GM19372 (cell line): ENCODE measurements at regions not wholly inside any gene's neighbourhood (a gene's known extent, or its start where the extent isn't known, plus 50 kb on each side); places are given as distances from the start of the nearest gene placed in this dataset.

Experiments
- ATAC-seq: cut with Tn5 transposase; IDR thresholded peaks from one replicate; pipeline ENCODE4 v1.9.1; 2021; ENCODE audit warnings: mild to moderate bottlenecking, low read depth, moderate library complexity; ENCODE audit not compliant: unreplicated experiment

- no peak for ATAC-seq
Observed at GRCh38 chr22:48253573-48253972, 1491.1 kb downstream of the TBC1D22A start.

- ATAC-seq: no peak
Observed at GRCh38 chr22:48253136-48253535, 1490.7 kb downstream of the TBC1D22A start.

GRCh38 chr22:48251629-48252028 is 1489.2 kb downstream of the TBC1D22A start:
- ATAC-seq: no peak

DNA sequence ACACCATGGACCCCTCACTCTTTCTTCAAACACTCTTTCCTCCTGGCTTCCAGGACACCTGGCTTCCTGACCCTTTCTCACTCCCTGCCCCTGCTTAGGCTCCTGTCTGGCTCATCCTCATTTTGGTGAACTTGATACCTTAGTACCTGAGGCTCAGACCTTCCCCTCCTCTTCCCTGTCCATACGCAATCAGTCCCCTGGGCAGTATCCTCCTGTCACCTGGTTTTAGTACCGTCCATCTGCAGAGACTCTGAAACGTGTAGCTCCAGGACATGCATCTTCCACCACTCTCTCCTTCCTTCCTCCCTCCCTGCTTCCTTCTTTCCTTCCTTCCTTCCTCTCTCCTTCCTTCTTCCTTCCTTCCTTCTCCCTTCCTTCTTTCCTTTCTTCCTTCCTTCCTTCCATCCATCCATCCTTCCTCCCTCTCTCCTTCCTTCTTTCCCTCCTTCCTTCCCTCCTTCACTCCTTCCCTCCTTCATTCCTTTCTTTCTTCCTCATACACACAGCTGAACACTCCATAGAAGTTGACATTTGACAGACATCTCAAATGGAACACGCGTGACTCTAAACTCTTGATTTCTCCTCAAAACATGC is 1488.6 kb downstream of the TBC1D22A start:
- no peak for ATAC-seq

GRCh38 chr22:48250286-48250895 is 1487.9 kb downstream of the TBC1D22A start:
- ATAC-seq: no peak

- no peak for ATAC-seq
Observed at GRCh38 chr22:48249713-48250268, 1487.3 kb downstream of the TBC1D22A start.

- ATAC-seq: no peak
Observed at GRCh38 chr22:48248901-48249455, 1486.5 kb downstream of the TBC1D22A start.

DNA sequence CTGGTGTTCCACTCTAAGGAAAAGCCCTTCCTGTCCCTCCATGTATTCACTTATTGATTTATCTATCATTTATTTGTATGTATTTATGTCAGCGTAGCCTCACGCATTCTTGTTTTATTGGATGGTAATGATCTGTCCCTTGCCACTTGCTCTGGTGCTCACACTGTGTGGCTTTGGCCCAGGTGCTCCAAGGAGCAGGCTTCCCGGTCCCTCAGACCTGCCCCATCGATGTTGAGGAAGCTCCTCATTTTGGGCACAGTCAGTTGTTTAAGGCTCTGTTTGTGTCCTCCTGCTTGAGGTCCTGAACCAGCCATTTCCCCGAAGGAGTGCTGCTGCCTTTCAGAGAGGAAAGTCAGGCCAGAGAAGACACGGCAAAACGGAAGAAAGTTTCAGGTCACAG is 1485.4 kb downstream of the TBC1D22A start:
- ATAC-seq: no peak

DNA sequence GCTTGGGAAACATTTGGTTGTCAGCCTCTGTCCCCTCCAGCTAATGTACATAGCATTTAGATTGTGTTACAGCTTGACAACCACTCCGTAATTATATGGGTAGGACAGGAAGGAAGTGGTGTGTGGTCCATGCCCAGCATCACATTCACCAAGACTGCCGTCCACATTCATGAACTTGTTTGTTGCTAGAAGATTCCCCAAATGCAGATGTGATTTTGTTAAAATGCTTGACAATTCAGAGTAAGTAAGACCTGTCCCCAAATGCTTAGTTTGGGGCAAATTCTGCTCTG is 1482.7 kb downstream of the TBC1D22A start:
- ATAC-seq: no peak

- ATAC-seq: no peak
Observed at GRCh38 chr22:48244388-48245195, 1482.1 kb downstream of the TBC1D22A start.

- no peak for ATAC-seq
Observed at GRCh38 chr22:48242461-48242864, 1480.0 kb downstream of the TBC1D22A start.

DNA sequence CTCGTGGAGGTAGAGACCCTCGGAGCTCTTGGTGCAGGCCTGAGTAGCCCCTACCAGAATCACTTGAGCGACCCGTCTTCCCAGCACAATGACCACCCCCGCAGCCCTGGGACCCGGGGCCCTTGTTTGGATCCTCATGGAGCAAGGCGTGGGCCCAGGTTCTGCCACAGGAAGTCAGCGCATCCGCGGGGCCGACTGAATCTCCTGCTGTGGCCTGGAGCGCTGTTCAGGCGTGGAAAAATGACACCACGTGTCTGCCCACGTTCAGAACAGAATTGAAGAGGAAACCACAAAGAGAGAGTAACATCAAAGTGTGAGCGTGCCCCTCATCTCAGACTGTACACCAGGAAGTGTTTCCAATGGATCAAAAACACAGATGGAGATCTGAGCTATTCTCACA is 1479.2 kb downstream of the TBC1D22A start:
- no peak for ATAC-seq

DNA sequence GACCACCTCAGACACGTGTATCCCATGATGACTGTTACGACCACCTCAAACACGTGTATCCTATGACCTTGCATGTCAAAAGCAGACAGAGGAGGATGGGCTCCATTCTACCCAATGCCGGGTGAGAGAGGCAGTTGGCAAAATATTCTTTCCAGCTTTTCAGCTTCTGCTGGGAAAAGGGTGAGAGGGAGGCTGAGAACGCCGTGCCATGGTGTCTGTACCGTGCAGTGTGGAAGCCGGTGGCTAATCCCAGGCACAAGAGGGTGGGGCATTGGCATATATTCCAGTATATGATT is 1478.4 kb downstream of the TBC1D22A start:
- ATAC-seq: no peak

- ATAC-seq: no peak
Observed at GRCh38 chr22:48240148-48240934, 1477.9 kb downstream of the TBC1D22A start.

GRCh38 chr22:48239461-48240147 is 1477.2 kb downstream of the TBC1D22A start:
- no peak for ATAC-seq

GRCh38 chr22:48238966-48239365 is 1476.5 kb downstream of the TBC1D22A start:
- ATAC-seq: no peak

- ATAC-seq: no peak
Observed at GRCh38 chr22:48238284-48238915, 1476.0 kb downstream of the TBC1D22A start.

GRCh38 chr22:48237466-48238283 is 1475.2 kb downstream of the TBC1D22A start:
- no peak for ATAC-seq

DNA sequence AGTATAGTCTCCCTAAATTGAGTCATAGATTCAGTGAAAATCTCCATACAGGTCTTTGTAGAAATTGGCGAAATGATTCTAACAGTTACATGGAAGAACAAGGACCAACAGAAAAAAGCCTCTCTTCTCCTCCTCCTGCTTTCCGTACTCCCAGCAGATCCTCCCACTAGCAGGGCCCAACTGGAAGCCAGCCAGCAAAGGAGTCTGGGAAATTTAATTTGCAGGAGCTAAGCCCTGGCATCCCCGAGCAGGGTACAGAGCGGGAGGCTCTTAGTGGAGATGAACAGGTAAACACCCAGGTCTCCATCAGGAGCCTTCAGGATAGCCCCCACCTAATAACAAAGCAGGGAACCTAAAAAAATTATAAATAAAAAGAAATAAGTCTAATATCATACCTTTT is 1473.8 kb downstream of the TBC1D22A start:
- ATAC-seq: no peak
